SW480 (cell line): ENCODE measurements at regions not wholly inside any gene's neighbourhood (a gene's known extent, or its start where the extent isn't known, plus 50 kb on each side); places are given as distances from the start of the nearest gene placed in this dataset.

Experiments
- DNase-seq: peaks from one replicate; pipeline ENCODE4 v3.0.0-alpha.2; 2016; ENCODE audit warnings: low spot score

DNA sequence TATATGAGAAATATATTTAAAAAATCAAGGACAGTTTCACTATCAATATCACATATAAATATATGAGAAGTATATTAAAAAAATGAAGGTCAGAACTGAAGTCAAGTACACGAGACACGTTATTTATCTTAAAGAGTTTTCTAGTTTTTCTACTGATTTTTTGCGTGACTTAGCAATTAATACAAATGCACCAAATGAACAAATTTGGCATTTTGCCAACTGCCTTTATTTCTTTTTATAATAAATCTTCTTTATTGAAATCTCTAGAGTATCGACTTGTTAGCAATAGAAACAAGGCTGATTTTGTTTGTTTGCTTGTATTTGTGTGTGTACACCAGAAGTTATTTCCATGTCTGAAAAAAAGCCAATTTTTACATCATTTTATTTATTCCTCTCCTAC, 1684.7 kb upstream of the RAG2 start:
- DNase-seq: no peak

DNA sequence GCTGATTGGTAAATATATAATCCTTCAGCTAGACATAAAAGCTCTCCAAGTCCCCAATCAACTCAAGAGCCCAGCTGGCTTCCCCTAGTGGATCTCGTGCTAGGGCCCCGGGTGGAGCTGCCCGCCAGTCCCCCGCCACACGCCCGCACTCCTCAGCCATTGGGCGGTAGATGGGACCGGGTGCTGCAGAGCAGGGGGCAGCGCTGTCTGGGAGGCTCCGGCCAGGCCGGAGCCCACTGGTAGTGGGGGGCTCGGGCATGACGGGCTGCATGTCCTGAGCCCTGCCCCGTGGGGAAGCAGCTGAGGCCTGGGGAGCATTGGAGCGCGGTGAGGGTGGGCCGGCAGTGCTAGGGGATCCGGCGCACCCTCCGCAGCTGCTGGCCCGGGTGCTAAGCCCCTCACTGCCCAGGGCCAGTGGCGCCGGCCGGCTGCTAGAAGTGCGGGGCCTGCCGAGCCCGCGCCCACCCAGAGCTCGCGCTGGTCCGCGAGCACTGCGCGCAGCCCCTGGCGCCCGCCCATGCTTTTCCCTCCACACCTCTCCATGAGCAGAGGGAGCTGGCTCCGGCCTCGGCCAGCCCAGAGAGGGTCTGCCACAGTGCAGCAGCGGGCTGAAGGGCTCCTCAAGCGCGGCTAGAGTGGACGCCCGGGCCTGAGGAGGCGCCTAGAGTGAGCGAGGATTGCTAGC, 1680.6 kb upstream of the RAG2 start:
- no peak for DNase-seq

DNA sequence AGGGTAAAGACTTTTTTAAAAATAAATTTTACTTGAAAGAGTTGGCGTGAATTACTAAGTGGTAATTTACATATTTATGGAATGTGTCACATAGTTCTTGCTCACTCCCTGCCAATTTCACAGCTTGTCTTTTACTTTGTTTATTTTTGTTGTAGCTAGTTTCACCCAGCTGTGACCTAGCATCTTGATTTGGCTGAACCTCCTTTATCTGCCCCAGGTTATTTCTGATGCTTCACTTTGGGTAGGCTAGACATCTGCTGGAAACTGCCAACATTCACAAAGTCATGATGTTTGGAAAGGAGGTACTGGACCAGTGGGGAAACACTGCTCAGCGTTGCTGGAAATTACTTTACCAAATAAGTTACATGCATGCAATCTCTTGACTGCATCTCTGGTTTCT, 1676.0 kb upstream of the RAG2 start:
- DNase-seq: no peak

DNA sequence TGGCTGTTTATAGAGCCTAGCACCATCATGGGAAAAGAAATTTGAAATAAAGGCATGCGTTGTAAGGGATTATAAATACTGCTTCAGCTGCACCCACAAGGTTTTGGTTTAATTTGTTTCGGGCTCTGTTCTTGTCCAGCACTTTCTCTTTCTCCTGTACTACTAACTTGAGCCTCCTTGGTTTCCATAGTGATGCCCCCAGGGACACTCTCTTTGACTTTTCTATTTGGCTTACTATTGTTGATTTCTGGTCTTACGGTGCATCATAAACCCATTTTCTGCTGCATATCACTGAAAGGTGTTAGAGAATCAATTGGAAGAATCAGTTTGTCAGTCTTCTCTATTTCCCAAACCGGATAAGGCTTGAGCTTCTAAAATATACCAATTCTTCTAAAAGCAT, 1674.3 kb upstream of the RAG2 start:
- DNase-seq: no peak

DNA sequence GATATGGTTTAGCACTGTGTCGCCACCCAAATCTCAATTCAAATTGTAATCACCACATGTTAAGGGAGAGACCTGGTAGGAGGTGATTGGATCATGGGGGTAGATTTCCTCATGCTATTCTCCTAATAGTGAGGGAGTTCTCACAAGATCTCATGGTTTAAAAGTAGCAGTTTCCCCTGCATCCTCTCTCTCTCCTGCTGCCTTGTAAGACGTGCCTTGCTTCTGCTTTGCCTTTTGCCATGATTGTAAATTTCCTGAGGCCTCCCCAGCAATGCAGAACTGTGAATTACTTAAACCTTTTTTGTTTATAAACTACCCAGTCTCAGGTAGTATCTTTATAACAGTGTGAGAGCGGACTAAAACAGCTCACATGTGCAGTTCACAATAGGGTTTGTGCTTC, 1668.7 kb upstream of the RAG2 start:
- DNase-seq: no peak

DNA sequence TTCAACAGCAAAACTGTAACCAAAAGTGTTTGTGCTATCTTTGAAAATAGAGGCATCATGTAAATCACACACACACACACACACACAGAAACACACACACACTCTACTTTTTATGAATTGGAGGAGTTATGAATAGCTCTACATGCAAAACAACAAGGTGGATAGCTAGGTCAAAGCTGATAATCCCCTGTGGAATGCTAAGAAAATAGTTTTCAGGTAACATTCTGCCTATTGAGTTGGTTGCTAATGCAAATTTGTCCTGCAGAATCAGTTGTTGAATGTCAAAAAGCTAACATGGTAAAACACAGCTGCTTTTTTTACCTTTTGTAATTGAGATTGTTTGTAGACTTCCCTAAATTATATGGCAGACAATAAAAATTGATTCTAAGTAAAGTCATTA, 1658.4 kb upstream of the RAG2 start:
- no peak for DNase-seq

DNA sequence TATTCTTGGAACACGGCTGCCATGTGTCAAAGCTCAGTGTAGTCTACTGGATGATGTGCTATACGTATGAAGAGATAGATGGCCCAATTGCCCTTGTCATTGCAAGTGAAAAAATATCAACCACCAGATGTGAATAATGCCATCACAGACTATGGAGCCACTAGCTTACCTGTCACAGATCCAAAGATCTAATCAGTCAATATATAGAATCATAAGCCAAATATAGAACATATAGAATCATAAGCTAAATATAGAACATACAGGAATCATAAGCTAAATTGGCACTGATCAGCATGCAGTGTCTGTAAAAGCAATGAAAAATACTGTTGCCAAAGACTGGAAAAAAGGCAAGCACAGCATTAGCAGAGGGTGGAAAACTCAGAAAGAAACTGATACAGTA, 1656.9 kb upstream of the RAG2 start:
- no peak for DNase-seq

DNA sequence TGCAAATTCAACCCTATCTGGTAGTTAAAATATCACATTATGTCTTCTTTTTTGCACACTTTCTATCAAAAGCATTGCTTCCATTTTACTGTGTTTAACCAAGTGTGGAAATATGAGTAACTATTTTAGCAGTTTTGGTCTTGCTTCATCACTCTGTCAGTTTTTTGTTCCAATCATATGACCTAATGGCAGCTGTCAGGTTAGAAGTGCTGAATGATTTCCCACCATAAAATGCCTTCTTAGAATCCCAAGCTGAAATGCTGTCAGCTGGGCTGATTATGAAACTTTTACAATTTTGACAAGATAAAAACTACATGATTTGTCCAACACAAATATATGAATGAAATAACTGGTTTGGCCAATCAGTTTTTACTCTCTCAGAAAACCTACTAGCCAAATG, 1654.6 kb upstream of the RAG2 start:
- no peak for DNase-seq

DNA sequence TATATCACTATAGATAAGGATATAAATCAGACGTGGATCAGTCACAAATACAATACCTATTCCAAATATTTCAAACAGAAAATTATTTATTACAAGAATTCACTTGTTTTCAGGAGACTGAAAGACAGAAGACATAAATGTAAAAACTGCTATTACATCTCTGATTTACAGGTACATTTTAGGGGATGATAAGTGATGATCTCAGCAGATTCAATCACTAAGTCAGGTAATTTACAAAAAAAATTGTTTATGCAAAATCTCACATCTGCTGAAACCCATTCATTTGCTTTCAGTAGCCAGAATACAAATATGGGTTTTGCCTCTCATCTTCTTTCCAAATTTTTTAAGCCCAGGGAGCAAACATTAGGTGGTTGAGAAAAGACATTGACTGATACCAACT, 1648.4 kb upstream of the RAG2 start:
- DNase-seq: no peak

DNA sequence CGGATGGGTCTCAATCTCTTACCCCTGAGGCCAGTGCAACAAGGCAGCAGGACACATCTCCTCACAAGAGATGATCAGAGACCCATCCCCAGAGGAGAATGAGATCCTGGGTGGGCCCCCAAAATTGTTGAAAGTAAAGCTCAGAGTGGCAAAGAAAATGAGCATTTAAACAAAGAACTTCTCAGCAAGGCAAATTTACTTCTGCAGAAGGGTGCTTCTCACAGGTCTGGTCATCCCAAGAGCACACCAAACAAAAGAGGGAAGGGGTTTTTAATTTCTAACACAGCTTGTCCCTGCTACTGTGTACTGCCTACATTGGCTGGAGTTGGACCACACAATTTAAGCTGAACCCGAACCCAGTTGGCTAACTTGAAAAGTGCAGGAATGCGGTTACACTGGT, 1628.6 kb upstream of the RAG2 start:
- no peak for DNase-seq

DNA sequence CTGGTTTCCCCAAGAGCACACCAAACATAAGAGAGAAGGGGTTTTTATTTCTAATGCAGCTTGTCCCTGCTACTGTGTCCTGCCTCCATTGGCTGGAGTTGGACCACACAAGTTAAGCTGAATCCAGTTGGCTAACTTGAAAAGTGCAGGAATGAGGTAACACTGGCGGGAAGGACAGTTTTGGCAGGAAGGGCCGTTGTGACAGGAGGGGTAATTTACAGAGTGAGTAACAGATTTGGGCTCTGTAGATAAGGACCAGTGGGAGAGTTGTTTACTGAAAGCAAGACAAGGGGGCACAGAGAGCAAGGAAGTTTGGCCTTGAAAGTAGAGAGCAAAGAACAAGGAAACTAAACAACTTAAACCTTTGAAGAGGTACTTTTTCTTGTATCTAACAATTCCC, 1623.3 kb upstream of the RAG2 start:
- no peak for DNase-seq

DNA sequence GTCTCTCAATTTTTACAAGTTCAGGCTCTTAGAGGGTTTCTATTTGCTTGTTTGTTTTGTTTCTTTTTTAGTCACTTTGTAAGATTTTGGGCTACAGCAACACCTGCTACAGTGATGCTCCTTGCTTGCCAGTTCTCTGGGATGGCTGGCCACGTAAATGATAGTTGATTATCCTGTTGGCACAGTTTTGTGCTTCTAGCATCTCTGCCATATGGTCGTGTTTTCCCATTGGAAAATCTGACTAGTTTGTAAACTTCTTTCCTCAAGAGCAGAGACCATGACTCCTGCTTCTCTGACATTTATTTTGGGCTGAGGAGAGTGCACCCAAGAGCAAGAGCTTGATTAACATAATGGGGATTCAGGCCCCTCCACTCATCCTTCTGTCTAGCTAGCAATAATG, 1621.6 kb upstream of the RAG2 start:
- DNase-seq: no peak

DNA sequence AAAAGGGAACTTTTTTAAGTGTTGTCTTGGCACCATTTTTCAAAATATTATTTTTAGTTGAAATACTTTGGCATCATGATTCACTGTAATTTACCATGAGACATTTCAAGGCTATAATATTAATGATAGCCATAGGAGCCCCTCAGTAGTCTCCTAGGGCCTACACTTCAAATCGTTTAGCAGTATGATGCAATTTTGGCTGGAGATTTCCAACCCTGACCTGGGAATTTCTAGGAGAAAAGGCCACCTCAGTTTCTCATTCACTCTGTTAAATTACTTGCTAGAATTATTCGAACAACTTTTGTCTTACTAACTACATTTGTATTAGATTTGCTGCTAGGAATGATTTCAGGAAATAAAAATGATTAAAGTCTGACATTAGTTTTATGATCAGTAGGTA, 1610.9 kb upstream of the RAG2 start:
- DNase-seq: no peak

DNA sequence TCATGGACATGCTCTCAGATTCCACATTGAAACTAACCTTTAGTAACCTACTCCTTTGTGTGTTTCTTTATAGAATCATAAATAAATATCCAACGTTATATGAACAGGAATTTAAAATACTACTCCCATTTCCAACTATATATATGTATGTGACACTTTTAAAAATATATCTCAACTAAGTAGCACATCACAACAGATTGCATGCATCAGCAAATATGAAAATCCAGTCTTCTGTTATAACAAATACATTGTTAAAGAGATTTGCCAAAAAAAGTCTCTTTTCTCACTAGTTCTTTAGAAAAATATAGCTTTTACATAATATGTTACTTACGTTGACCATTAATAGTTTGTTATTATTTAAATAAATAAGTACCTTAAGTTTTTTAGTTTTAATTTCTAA, 1608.6 kb upstream of the RAG2 start:
- no peak for DNase-seq

DNA sequence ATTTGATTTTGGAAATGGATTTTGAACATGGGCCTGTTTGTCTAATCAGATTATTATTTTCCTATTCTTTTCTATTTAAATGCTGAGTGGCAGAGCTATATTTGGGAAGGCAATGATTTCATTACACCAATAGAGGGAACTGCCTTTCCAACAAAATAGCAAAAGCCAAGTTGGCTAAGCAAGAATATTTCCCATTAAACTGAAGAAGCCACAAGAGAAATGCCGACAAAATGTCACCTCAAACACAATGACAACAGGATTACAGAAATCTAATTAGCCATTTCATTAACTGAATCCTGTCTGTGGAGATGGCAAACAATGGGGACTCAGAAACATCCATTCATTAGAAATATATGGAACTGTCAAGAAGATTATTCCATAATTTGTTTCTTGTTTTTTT, 1593.1 kb upstream of the RAG2 start:
- peak; percentile 1 for DNase-seq

DNA sequence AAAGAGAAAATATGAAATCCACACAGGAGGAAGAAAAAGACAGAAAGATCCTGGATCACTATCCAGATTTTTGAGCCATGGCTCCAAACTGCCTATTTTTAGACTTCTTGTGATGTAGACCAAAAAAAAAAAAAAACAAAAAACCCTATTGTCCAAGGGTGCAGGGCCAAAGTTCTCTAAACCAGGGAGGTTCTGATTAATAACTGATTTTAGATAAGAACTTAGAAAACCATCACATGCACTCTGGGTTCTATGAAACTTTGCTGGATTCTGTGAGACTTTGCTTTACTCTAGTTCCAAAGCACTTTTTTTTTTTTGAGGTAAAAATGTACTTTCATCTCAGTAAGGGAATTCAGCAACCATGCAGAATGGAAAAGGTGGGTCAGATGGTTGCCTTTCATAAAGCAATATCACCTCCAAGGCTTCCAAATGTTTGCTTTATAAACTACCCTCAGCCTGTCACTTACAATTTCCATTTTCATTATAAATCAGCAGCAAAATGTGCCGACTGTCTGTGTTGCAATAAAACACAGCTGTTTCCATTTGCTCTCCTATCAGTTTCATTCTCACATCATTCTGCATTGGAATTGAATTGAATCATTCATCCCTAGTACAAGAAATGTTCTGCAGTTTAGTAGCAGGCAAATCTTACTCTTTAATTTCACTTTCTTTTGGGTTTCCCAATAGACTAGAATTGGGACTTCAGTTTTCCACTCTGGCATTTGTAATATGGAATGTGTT, 1584.3 kb upstream of the RAG2 start:
- no peak for DNase-seq

DNA sequence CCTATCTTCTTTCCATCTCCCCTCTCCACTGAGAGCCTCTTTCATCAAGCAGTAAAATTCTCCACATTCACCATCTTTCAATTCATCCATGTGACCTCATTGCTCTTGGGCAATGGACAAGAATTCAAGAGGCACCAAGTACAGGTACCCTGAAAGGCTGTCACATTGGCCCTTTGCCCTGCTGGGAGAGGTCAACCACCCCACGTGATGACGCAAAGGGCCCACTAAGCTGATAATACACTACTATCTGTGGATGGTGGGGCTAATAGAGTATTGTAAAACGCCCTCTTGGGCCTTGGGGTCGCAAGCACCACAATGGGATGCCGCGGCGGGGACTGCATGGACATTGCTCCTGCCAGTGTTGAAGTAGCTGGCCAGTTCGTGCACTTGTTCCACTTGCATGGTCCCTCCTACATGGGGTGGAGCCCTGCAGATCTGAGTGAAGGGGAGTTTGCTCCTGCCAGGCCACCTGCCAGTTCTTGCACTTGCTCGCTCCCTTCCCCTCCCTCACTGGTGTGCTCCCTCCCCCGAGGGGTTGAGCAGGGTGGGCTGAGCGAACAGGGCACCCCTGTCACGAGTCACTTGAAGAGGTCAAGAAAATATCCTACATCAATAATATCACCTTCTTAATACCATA, 1578.8 kb upstream of the RAG2 start:
- no peak for DNase-seq

DNA sequence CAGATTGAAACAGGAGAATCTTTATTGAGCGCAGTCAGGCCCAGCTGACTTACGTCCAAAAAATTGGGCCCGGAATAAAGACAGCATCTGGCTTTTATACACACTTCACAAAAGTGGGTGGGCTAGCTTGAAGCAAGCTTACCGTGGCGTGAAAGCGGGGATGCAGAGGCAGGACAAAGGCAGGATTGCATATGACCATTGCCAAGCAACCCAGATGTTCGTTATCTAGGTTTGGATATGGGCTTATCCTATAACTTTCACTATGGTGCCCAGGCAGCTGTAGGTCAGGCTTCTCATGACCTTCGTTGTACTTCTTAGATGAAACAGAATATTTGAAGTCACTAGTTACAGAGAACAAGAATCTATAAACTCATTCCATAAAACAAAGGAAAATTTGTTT, 1575.6 kb upstream of the RAG2 start:
- no peak for DNase-seq

DNA sequence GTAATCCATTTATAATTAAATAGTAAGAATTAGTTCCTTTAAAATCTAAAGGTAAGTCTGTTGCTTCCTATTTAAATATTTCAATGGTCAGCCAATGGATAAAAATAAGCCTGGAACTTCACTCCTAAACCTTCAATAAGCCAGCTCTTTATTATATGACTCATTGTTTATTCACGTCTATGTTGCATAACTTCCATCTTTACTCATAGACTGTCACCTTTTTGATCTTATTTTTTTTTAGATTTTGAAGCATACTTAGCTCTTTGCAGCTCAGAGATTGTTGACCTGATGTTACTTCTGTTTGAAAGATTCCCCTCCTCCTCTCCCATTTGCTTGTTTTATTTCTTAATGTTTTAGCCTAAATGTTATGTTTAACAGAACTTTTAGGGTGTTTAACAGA, 1571.2 kb upstream of the RAG2 start:
- peak; percentile 66 for DNase-seq

DNA sequence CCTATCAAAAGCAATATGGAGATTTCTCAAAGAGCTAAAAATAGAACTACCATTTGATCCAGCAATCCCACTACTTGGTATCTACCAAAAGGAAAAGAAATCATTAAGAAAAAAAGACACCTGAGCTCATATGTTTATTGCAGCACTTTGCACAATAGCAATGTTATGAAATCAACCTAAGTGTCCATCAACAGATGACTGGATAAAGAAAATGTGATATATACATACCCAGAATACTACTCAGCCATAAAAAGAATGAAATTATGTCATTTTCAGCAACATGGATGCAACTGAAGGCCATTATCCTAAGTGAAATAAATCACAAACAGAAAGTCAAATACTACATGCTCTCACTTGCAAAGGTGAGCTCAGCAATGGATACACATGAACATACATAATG, 1565.5 kb upstream of the RAG2 start:
- no peak for DNase-seq

DNA sequence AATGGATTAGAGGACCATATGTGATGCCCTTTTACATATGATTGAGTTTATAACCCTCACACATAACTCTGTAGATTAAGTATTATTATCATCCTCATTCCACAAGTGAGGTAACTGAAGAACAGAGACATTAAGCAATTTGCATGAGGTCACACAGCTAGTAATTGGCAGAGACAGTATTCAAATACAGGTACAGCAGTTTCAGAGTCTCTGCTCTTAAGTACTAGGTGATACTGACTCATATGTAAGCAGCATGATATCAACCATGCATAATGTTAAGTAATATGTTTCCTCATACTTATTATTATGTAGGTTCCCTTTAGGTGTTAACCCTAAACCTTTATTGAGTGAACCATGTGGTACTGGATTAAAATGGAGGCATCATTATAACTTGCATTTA, 1562.4 kb upstream of the RAG2 start:
- DNase-seq: no peak

DNA sequence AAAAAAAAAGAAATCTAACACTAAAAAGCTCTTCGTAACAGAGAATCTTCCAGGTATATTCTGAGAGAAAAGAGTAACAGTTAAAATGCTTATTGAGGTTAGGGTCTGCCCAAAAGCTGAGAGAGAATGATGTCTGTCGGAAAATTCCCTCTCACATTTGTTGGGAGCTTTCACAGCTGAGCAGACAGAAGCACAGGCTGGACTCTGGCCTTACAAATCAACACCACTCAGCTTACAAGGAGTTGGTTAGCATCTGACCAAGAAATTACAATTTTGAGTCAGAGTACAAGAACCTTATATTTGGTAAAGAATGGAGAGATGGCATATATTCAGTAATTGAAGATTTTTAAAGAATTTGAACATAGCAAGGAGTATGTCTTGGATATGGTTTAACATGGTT, 1561.0 kb upstream of the RAG2 start:
- no peak for DNase-seq

DNA sequence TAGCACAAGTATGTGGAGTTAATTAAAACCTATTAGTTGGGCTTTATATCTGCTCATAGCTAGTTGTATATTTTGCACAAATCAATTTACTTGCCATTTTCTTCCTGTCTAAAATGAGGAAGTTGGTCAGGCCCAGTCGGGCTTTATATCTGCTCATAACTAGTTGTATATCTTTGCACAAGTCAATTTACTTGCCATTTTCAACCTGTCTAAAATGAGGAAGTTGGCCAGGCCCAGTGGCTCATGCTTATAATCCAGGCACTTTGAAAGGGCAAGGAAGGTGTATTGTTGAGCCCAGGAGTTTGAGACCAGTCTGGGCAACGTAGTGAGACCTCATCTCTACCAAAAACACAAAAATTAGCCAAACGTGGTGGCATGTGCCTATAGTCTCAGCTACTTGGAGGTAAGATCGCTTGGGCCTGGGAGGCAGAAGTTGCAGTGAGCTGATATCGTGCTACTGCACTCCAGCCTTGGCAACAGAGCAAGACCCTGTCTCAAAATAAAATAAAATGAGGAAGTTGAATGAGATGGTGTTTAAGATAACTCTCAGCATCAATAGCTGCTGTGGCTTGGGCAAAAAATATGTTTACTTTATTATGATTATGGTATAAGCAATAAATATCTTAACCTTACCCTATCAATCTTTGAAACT, 1558.6 kb upstream of the RAG2 start:
- DNase-seq: no peak
